H9 (cell line): ENCODE measurements at regions not wholly inside any gene's neighbourhood (a gene's known extent, or its start where the extent isn't known, plus 50 kb on each side); places are given as distances from the start of the nearest gene placed in this dataset.

ENCODE experiments used
- DNase-seq: peaks from one replicate; pipeline ENCODE4 v3.0.0-alpha.2; 2017
- H2AFZ ChIP-seq: one replicate; pipeline ENCODE4 v1.6.1; 2013; ENCODE audit warnings: mild to moderate bottlenecking, low read length, control low read depth, moderate library complexity
- H2AK5ac ChIP-seq: 2 replicates; pipeline ENCODE4 v1.6.1; 2013; ENCODE audit warnings: low read length, control low read depth, mixed read lengths; ENCODE audit not compliant: insufficient read length
- H2BK120ac ChIP-seq: one replicate; pipeline ENCODE4 v1.6.1; 2013; ENCODE audit warnings: low read depth, mild to moderate bottlenecking, low read length, control low read depth, inconsistent platforms; ENCODE audit not compliant: poor library complexity, severe bottlenecking
- H2BK12ac ChIP-seq: 2 replicates; pipeline ENCODE4 v1.6.1; 2013; ENCODE audit warnings: low read length, control low read depth, mixed read lengths, low read depth; ENCODE audit not compliant: insufficient read length
- H2BK15ac ChIP-seq: 2 replicates; pipeline ENCODE4 v1.6.1; 2013; ENCODE audit warnings: low read depth, low read length, control low read depth
- H2BK20ac ChIP-seq: one replicate; pipeline ENCODE4 v1.6.1; 2013; ENCODE audit warnings: low read depth, mild to moderate bottlenecking, low read length, control low read depth, inconsistent platforms; ENCODE audit not compliant: poor library complexity, severe bottlenecking
- H2BK5ac ChIP-seq: 2 replicates; pipeline ENCODE4 v1.6.1; 2013; ENCODE audit warnings: low read length, control low read depth, mixed read lengths; ENCODE audit not compliant: insufficient read length
- H3K14ac ChIP-seq: 2 replicates; pipeline ENCODE4 v1.6.1; 2013; ENCODE audit warnings: low read length, control low read depth; ENCODE audit not compliant: insufficient read depth
- H3K18ac ChIP-seq: 2 replicates; pipeline ENCODE4 v1.6.1; 2013; ENCODE audit warnings: low read depth, mild to moderate bottlenecking, mixed read lengths, low read length, control low read depth; ENCODE audit not compliant: insufficient read length
- H3K23ac ChIP-seq: 2 replicates; pipeline ENCODE4 v1.6.1; 2013; ENCODE audit warnings: low read length, control low read depth, mixed read lengths, low read depth; ENCODE audit not compliant: insufficient read length
- H3K23me2 ChIP-seq: 2 replicates; pipeline ENCODE4 v1.6.1; 2013; ENCODE audit warnings: low read depth, mild to moderate bottlenecking, mixed read lengths, low read length, control low read depth; ENCODE audit not compliant: insufficient read length, poor library complexity, severe bottlenecking
- H3K27ac ChIP-seq: 2 replicates; pipeline ENCODE4 v1.5.1; 2013; ENCODE audit warnings: low read length, control low read depth, mixed read lengths, low read depth; ENCODE audit not compliant: insufficient read length
- H3K27me3 ChIP-seq: 2 replicates; pipeline ENCODE4 v1.6.1; 2013; ENCODE audit warnings: low read length, control low read depth, inconsistent platforms; ENCODE audit not compliant: insufficient read depth
- H3K4ac ChIP-seq: 2 replicates; pipeline ENCODE4 v1.6.1; 2013; ENCODE audit warnings: low read depth, mild to moderate bottlenecking, control low read depth, inconsistent platforms, low read length, moderate library complexity
- H3K4me1 ChIP-seq: 2 replicates; pipeline ENCODE4 v1.6.1; 2013; ENCODE audit warnings: low read length, control low read depth, inconsistent platforms; ENCODE audit not compliant: insufficient read depth
- H3K4me2 ChIP-seq: 2 replicates; pipeline ENCODE4 v1.6.1; 2013; ENCODE audit warnings: low read length, control low read depth, mixed read lengths; ENCODE audit not compliant: insufficient read length, insufficient read depth
- H3K56ac ChIP-seq: 2 replicates; pipeline ENCODE4 v1.6.1; 2013; ENCODE audit warnings: low read depth, mild to moderate bottlenecking, mixed read lengths, low read length, control low read depth; ENCODE audit not compliant: insufficient read length
- H3K79me1 ChIP-seq: 2 replicates; pipeline ENCODE4 v1.6.1; 2013; ENCODE audit warnings: low read depth, mild to moderate bottlenecking, moderate library complexity, low read length, control low read depth, inconsistent platforms; ENCODE audit not compliant: insufficient read depth, poor library complexity, severe bottlenecking
- H3K79me2 ChIP-seq: 2 replicates; pipeline ENCODE4 v1.6.1; 2013; ENCODE audit warnings: low read length, control low read depth, inconsistent platforms; ENCODE audit not compliant: insufficient read depth
- H3K9ac ChIP-seq: 2 replicates; pipeline ENCODE4 v1.6.1; 2013; ENCODE audit warnings: low read length, control low read depth, mixed read lengths; ENCODE audit not compliant: insufficient read length; ENCODE audit errors: extremely low read depth
- H3K9me3 ChIP-seq: one replicate; pipeline ENCODE4 v1.6.1; 2013; ENCODE audit warnings: low read depth, low read length, inconsistent platforms; ENCODE audit not compliant: control insufficient read depth
- H3T11ph ChIP-seq: one replicate; pipeline ENCODE4 v1.6.1; 2013; ENCODE audit warnings: mild to moderate bottlenecking, low read length, control low read depth, inconsistent platforms
- H4K20me1 ChIP-seq: one replicate; pipeline ENCODE4 v1.6.1; 2013; ENCODE audit not compliant: control insufficient read depth, insufficient read length, insufficient read depth
- H4K5ac ChIP-seq: 2 replicates; pipeline ENCODE4 v1.6.1; 2013; ENCODE audit warnings: low read depth, mild to moderate bottlenecking, mixed read lengths, low read length, control low read depth; ENCODE audit not compliant: insufficient read length
- H4K8ac ChIP-seq: replicated peaks from 2 replicates; pipeline ENCODE4 v1.6.1; 2013; ENCODE audit warnings: low read length, control low read depth, mixed read lengths, low read depth; ENCODE audit not compliant: insufficient read length
- H4K91ac ChIP-seq: 2 replicates; pipeline ENCODE4 v1.6.1; 2013; ENCODE audit warnings: low read depth, mild to moderate bottlenecking, moderate library complexity, mixed read lengths, low read length, control low read depth; ENCODE audit not compliant: insufficient read length
- H3K27ac Mint-ChIP-seq, 3 experiments: 2 replicates in 2 of 3; 3 replicates in 1 of 3; pipeline ENCODE4 v1.8.0; 2020 to 2021; ENCODE audit warnings: mixed read lengths in 3 of 3, mild to moderate bottlenecking in 1 of 3, moderate library complexity in 1 of 3
- H3K27me3 Mint-ChIP-seq: 2 replicates; pipeline ENCODE4 v1.8.0; 2021; ENCODE audit warnings: low read depth, mild to moderate bottlenecking, moderate library complexity, mixed read lengths
- H3K36me3 Mint-ChIP-seq, 3 experiments: 2 replicates in 2 of 3; 3 replicates in 1 of 3; pipeline ENCODE4 v1.8.0; 2020 to 2021; ENCODE audit warnings: low read depth in 3 of 3, mixed read lengths in 3 of 3; ENCODE audit not compliant: insufficient read depth in 1 of 3
- H3K4me1 Mint-ChIP-seq, 2 experiments: 2 replicates each; pipeline ENCODE4 v1.8.0; 2020; ENCODE audit warnings: mixed read lengths in 2 of 2
- H3K4me3 Mint-ChIP-seq, 2 experiments: 2 replicates in 1 of 2; 3 replicates in 1 of 2; pipeline ENCODE4 v1.8.0; 2020 to 2021; ENCODE audit warnings: mild to moderate bottlenecking in 2 of 2, mixed read lengths in 2 of 2, moderate library complexity in 1 of 2
- H3K9me3 Mint-ChIP-seq, 2 experiments: 2 replicates in 1 of 2; 3 replicates in 1 of 2; pipeline ENCODE4 v1.8.0; 2020; ENCODE audit warnings: mild to moderate bottlenecking in 2 of 2, mixed read lengths in 2 of 2, moderate library complexity in 1 of 2
- WGBS: extraction: QIAGEN DNeasy Blood & Tissue Kit; methylation state at CpG from one replicate; pipeline ENCODE4 v1.1.7; 2013; ENCODE audit warnings: missing lambda C conversion rate, low lambda C conversion rate, mixed read lengths; ENCODE audit not compliant: insufficient read length; ENCODE audit errors: extremely low coverage; 5-methylcytosine and 5-hydroxymethylcytosine counted together
- TF ChIP-seq, protein P1 (sequence below): fragments of 200-600 bp; sonication (generic); conservative IDR thresholded peaks from 3 replicates; pipeline ENCODE4 v1.8.0; 2021; ENCODE audit warnings: antibody characterized with exemption, mild to moderate bottlenecking

- no peak overlapping the region for H3K4me3 Mint-ChIP-seq
- H2BK20ac ChIP-seq = no peak overlapping the region
- H3K4ac ChIP-seq = no peak overlapping the region
- H4K91ac ChIP-seq = no peak overlapping the region
- H3K4me2 ChIP-seq = no peak overlapping the region
- H3K9ac ChIP-seq = no peak overlapping the region
- H3K79me2 ChIP-seq = no peaks in the 10 kb centered on the region
- no peak overlapping the region for H4K5ac ChIP-seq
- H4K8ac ChIP-seq = no peak overlapping the region
- H2AK5ac ChIP-seq = no peak overlapping the region
- H2BK120ac ChIP-seq = no peak overlapping the region
- H3K9me3 ChIP-seq = no peaks in the 10 kb centered on the region
- no peak overlapping the region for H3K18ac ChIP-seq
- no peaks in the 10 kb centered on the region for H4K20me1 ChIP-seq
- no peak overlapping the region for H3T11ph ChIP-seq
- H2BK15ac ChIP-seq = no peak overlapping the region
- no peak overlapping the region for H3K14ac ChIP-seq
- H3K36me3 Mint-ChIP-seq = no peaks in the 10 kb centered on the region
- no peaks in the 10 kb centered on the region for H3K27me3 ChIP-seq
- no peaks in the 10 kb centered on the region; the same call in 1 of the 2 replicates for H3K27me3 Mint-ChIP-seq
- no peak overlapping the region for H3K56ac ChIP-seq
- H3K23me2 ChIP-seq = no peaks in the 10 kb centered on the region
- TF ChIP-seq, protein P1, sequence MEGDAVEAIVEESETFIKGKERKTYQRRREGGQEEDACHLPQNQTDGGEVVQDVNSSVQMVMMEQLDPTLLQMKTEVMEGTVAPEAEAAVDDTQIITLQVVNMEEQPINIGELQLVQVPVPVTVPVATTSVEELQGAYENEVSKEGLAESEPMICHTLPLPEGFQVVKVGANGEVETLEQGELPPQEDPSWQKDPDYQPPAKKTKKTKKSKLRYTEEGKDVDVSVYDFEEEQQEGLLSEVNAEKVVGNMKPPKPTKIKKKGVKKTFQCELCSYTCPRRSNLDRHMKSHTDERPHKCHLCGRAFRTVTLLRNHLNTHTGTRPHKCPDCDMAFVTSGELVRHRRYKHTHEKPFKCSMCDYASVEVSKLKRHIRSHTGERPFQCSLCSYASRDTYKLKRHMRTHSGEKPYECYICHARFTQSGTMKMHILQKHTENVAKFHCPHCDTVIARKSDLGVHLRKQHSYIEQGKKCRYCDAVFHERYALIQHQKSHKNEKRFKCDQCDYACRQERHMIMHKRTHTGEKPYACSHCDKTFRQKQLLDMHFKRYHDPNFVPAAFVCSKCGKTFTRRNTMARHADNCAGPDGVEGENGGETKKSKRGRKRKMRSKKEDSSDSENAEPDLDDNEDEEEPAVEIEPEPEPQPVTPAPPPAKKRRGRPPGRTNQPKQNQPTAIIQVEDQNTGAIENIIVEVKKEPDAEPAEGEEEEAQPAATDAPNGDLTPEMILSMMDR = no peak
- no peak overlapping the region for H3K23ac ChIP-seq
- H2BK5ac ChIP-seq = no peak overlapping the region
- no peak overlapping the region for H2BK12ac ChIP-seq
- no peak for DNase-seq
- H3K4me1 ChIP-seq = no peaks in the 10 kb centered on the region
- H3K79me1 ChIP-seq = no peaks in the 10 kb centered on the region
- H3K9me3 Mint-ChIP-seq = no peaks in the 10 kb centered on the region
- H3K27ac ChIP-seq = no peak overlapping the region
- H3K27ac Mint-ChIP-seq = no peak overlapping the region
- H2AFZ ChIP-seq = no peak overlapping the region
- H3K4me1 Mint-ChIP-seq = no peaks in the 10 kb centered on the region
- WGBS = no CpG with 5 or more reads among the region's 1 CpG
Observed at GRCh38 chr3:26070854-26071253, 281.0 kb downstream of the OXSM start.
